NB4 (cell line): ENCODE measurements at regions not wholly inside any gene's neighbourhood (a gene's known extent, or its start where the extent isn't known, plus 50 kb on each side); places are given as distances from the start of the nearest gene placed in this dataset.

Experiments
- CTCF ChIP-seq: IDR thresholded peaks from one replicate; pipeline ENCODE4 v1.5.1; 2012; ENCODE audit warnings: low read depth, low read length
- POLR2A ChIP-seq: IDR thresholded peaks from 2 replicates; pipeline ENCODE4 v1.6.1; 2011; ENCODE audit warnings: mild to moderate bottlenecking; ENCODE audit not compliant: insufficient read length; ENCODE audit errors: extremely low read depth

GRCh38 chrX:111624169-111624568, 56.8 kb upstream of the ALG13 start:
- no peak for TF ChIP-seq CTCF
- TF ChIP-seq POLR2A: no peak
